ENCODE measurements at regions not wholly inside any gene's neighbourhood (a gene's known extent, or its start where the extent isn't known, plus 50 kb on each side); places are given as distances from the start of the nearest gene placed in this dataset.
"Not testable (repeated sequence)": the region's sequence is repeated elsewhere in the genome, so short reads cannot be mapped to it uniquely, and the experiment has no call there.

DNA sequence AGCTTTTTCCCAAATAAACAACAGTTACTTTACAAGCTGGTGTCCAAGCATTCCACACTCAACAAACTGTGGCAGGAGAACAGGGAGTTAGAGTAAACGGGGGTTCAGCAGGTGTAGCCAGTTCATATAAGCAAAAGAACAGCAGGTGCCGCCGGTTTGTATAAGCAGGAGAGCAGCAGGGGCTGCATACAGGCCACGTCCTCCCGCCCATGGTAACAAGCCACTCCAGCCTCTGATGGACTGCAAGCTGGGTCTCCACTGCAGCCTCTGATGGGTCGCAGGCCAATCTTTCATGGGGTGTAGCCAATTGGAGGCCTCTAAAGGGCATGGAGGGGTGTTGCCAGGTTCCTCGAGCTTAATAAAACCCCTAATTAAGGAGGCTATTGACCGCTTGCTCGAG is 189.3 kb downstream of the ANKRD30B start:
- TF ChIP-seq, protein P1, sequence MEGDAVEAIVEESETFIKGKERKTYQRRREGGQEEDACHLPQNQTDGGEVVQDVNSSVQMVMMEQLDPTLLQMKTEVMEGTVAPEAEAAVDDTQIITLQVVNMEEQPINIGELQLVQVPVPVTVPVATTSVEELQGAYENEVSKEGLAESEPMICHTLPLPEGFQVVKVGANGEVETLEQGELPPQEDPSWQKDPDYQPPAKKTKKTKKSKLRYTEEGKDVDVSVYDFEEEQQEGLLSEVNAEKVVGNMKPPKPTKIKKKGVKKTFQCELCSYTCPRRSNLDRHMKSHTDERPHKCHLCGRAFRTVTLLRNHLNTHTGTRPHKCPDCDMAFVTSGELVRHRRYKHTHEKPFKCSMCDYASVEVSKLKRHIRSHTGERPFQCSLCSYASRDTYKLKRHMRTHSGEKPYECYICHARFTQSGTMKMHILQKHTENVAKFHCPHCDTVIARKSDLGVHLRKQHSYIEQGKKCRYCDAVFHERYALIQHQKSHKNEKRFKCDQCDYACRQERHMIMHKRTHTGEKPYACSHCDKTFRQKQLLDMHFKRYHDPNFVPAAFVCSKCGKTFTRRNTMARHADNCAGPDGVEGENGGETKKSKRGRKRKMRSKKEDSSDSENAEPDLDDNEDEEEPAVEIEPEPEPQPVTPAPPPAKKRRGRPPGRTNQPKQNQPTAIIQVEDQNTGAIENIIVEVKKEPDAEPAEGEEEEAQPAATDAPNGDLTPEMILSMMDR (IDR thresholded peaks at IDR 0.05; ENCODE audit: partially characterized antibody, unreplicated experiment): no peak
- peaks cover 6% of the 10 kb centered on the region for H3K27me3 Mint-ChIP-seq (ENCODE audit: unreplicated experiment)
- no peaks in the 10 kb centered on the region for H3K4me1 Mint-ChIP-seq (ENCODE audit: low read depth, unreplicated experiment)
- H3K27ac Mint-ChIP-seq (ENCODE audit: unreplicated experiment): no peak overlapping the region
- peaks cover 7% of the 10 kb centered on the region for H3K36me3 Mint-ChIP-seq (ENCODE audit: unreplicated experiment)
- no peak for DNase-seq
- no peak overlapping the region for H3K4me3 Mint-ChIP-seq (ENCODE audit: unreplicated experiment)
- peaks cover 17% of the 10 kb centered on the region for H3K9me3 Mint-ChIP-seq (ENCODE audit: unreplicated experiment)

DNA sequence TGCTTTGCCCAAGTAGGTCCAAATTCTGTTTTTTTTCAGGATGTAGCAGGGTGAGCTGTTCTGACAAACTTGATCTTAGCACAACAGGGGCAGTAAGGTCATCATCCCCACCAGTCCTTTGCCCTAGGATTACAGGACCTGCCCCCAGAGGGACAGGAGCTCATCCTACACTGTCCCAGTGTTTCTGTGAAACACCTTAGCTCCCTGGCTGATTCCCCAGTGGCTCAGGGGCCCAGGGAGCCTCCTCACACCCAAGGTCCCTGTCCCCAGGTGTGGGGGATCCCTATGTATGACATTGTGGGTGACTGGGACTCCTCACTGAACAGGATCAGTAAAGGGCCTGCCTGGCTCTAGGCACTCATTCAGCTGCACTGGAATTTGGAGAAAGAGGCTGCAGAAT is 191.2 kb downstream of the ANKRD30B start:
- H3K9me3 Mint-ChIP-seq (ENCODE audit: unreplicated experiment): peaks cover 13% of the 10 kb centered on the region
- H3K27ac Mint-ChIP-seq (ENCODE audit: unreplicated experiment): no peak overlapping the region
- no peak overlapping the region for H3K4me3 Mint-ChIP-seq (ENCODE audit: unreplicated experiment)
- no peak for DNase-seq
- H3K4me1 Mint-ChIP-seq (ENCODE audit: low read depth, unreplicated experiment): no peaks in the 10 kb centered on the region
- TF ChIP-seq, protein P1 (IDR thresholded peaks at IDR 0.05; ENCODE audit: partially characterized antibody, unreplicated experiment): no peak
- peaks cover 7% of the 10 kb centered on the region for H3K36me3 Mint-ChIP-seq (ENCODE audit: unreplicated experiment)
- H3K27me3 Mint-ChIP-seq (ENCODE audit: unreplicated experiment): peaks cover 4% of the 10 kb centered on the region

GRCh38 chr18:14940106-14940505 is 192.1 kb downstream of the ANKRD30B start:
- DNase-seq; H3K27me3 Mint-ChIP-seq (ENCODE audit: unreplicated experiment); H3K36me3 Mint-ChIP-seq (ENCODE audit: unreplicated experiment); H3K4me1 Mint-ChIP-seq (ENCODE audit: low read depth, unreplicated experiment); H3K9me3 Mint-ChIP-seq (ENCODE audit: unreplicated experiment); H3K4me3 Mint-ChIP-seq (ENCODE audit: unreplicated experiment); H3K27ac Mint-ChIP-seq (ENCODE audit: unreplicated experiment): not testable (repeated sequence)

- TF ChIP-seq, protein P1 (IDR thresholded peaks at IDR 0.05; ENCODE audit: partially characterized antibody, unreplicated experiment): no peak
- no peak overlapping the region for H3K27ac Mint-ChIP-seq (ENCODE audit: unreplicated experiment)
- no peak overlapping the region for H3K4me3 Mint-ChIP-seq (ENCODE audit: unreplicated experiment)
- peaks cover 8% of the 10 kb centered on the region for H3K9me3 Mint-ChIP-seq (ENCODE audit: unreplicated experiment)
- no peak for DNase-seq
- peaks cover 3% of the 10 kb centered on the region for H3K27me3 Mint-ChIP-seq (ENCODE audit: unreplicated experiment)
- peaks cover 7% of the 10 kb centered on the region for H3K36me3 Mint-ChIP-seq (ENCODE audit: unreplicated experiment)
- no peaks in the 10 kb centered on the region for H3K4me1 Mint-ChIP-seq (ENCODE audit: low read depth, unreplicated experiment)
Measured at GRCh38 chr18:14940735-14941134, 192.8 kb downstream of the ANKRD30B start.

DNA sequence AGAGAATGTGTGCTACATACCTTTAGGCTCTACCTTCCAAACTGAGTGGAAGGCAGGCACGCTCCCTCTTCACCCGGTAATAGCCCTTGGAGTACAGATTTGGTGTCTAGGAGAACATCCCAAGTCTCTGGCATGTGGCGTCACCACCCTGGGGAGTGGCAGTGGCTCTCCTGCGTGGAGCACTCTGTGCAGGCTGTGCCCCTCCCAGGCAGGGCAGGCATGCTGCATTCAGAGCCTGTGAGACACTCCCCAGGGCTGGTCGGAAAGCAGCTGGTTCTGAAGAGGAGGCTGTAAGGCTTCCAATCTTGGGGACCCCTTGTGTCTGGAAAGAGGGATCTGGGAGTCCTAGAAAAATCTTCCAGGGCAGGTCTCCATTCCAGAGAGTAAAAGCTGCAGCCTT is 193.3 kb downstream of the ANKRD30B start:
- Mint-ChIP-seq H3K27ac (ENCODE audit: unreplicated experiment) (no peak overlapping the region), H3K27me3 (ENCODE audit: unreplicated experiment) (peaks cover 3% of the 10 kb centered on the region), H3K4me1 (ENCODE audit: low read depth, unreplicated experiment) (no peaks in the 10 kb centered on the region), H3K9me3 (ENCODE audit: unreplicated experiment) (peaks cover 7% of the 10 kb centered on the region), H3K36me3 (ENCODE audit: unreplicated experiment) (peaks cover 7% of the 10 kb centered on the region), H3K4me3 (ENCODE audit: unreplicated experiment) (no peak overlapping the region)
- DNase-seq: no peak
- TF ChIP-seq, protein P1 (IDR thresholded peaks at IDR 0.05; ENCODE audit: partially characterized antibody, unreplicated experiment): no peak

DNA sequence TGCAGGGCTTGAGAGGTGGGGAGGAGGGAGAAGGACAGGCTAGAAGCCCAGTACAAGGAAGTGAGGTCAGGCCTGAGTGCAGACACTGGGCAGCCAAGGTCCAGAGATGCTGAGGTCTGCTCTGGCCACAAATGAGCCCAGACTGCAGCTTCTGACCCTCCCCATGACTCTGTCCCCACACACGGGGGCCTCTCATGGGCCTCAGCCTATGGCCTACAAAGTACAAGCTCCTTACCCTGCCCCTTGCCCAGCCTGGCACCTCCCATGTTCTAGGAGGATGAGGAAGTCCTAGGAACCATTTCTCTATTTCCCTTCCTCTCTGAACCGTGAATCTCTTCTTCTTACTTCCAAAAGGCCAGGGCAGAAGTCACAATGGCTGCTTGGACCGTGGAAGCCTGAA is 193.8 kb downstream of the ANKRD30B start:
- Mint-ChIP-seq H3K27me3 (ENCODE audit: unreplicated experiment) (peaks cover 3% of the 10 kb centered on the region), H3K4me1 (ENCODE audit: low read depth, unreplicated experiment) (no peaks in the 10 kb centered on the region), H3K27ac (ENCODE audit: unreplicated experiment) (no peak overlapping the region), H3K36me3 (ENCODE audit: unreplicated experiment) (peaks cover 7% of the 10 kb centered on the region), H3K4me3 (ENCODE audit: unreplicated experiment) (no peak overlapping the region), H3K9me3 (ENCODE audit: unreplicated experiment) (peaks cover 3% of the 10 kb centered on the region)
- TF ChIP-seq, protein P1 (IDR thresholded peaks at IDR 0.05; ENCODE audit: partially characterized antibody, unreplicated experiment): no peak
- DNase-seq: no peak

Data from glutamatergic neuron (in vitro differentiated cells).